Skeletal muscle satellite cell (primary cell): ENCODE measurements at regions not wholly inside any gene's neighbourhood (a gene's known extent, or its start where the extent isn't known, plus 50 kb on each side); places are given as distances from the start of the nearest gene placed in this dataset.

Experiments used
- H3K27me3 ChIP-seq: 2 replicates; pipeline ENCODE4 v1.7.0; 2013; ENCODE audit warnings: low read length; ENCODE audit not compliant: control insufficient read depth, insufficient read depth
- H3K36me3 ChIP-seq: 2 replicates; pipeline ENCODE4 v1.7.0; 2013; ENCODE audit warnings: mild to moderate bottlenecking, control low read depth, low read length; ENCODE audit not compliant: insufficient read depth
- H3K4me1 ChIP-seq: 2 replicates; pipeline ENCODE4 v1.7.0; 2013; ENCODE audit warnings: low read length; ENCODE audit not compliant: control insufficient read depth, insufficient read depth
- H3K4me2 ChIP-seq: 2 replicates; pipeline ENCODE4 v1.7.0; 2013; ENCODE audit warnings: mild to moderate bottlenecking, low read length
- H3K4me3 ChIP-seq: 2 replicates; pipeline ENCODE4 v1.7.0; 2013; ENCODE audit warnings: low read length
- H3K9ac ChIP-seq: 2 replicates; pipeline ENCODE4 v1.7.0; 2013; ENCODE audit warnings: mild to moderate bottlenecking, low read depth, low read length, moderate library complexity
- H3K9me3 ChIP-seq: replicated peaks from 2 replicates; pipeline ENCODE4 v1.7.0; 2013; ENCODE audit warnings: mild to moderate bottlenecking, control low read depth, low read length

DNA sequence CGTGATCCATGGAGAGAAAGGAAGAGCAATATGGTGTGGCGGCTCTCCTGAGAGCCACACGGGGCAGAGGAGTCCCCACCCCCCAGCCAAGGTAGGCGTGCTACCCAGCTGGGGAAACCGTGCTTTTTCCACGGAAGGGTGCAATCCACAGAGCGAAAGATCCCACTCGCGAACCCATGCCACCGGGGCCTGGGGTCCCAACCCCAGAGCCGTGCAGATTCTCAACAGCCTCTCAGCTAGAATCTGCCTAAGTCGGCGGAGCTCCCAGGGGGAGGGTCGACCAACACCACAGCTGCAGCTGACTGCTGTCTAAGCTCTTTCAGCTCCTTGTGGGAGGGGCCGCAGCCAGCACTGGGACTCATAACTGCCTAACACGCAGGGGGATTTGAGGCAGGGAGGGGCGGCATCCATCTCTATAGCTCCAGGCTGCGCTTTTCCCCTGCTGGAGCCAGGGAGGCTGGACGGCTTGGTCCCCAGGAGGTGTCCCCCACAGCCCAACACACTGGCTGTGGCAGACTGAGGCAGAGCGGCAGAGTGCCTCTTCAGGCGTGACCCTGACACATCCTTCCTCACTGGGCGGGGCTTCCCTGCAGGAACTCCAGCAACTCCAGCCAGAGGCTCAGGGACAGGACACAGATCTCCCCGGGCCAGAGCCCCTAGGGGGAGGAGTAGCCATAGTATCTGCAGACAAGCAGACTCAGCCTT is 107.6 kb upstream of the ZBTB20 start:
- no peak overlapping the region for H3K9ac ChIP-seq
- no peaks in the 10 kb centered on the region for H3K27me3 ChIP-seq
- H3K4me1 ChIP-seq, result peaks cover 5% of the 10 kb centered on the region
- no peaks in the 10 kb centered on the region for H3K36me3 ChIP-seq
- H3K9me3 ChIP-seq, result no peaks in the 10 kb centered on the region
- H3K4me2 ChIP-seq, result no peak overlapping the region
- no peak overlapping the region for H3K4me3 ChIP-seq

DNA sequence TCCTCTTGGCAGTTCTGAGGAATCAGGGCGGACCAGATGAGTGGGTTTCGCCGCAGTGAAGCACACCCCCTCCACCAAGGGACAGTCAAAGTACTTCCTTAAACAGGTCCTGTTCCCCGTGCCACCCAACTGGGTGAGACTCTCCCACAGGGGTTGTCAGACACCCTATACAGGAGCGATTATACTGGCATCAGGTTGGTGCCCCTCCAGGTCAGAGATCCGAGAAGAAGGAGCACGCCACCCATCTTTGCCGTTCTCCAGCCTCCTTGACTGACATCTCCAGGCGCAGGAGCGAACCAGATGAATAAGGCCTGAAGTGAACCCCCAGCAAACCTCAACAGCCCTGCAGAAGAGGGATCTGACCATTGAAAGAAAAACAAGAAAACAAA is 108.1 kb upstream of the ZBTB20 start:
- H3K27me3 ChIP-seq, result no peaks in the 10 kb centered on the region
- H3K9ac ChIP-seq, result no peak overlapping the region
- H3K4me2 ChIP-seq, result no peak overlapping the region
- peaks cover 5% of the 10 kb centered on the region for H3K4me1 ChIP-seq
- H3K36me3 ChIP-seq, result no peaks in the 10 kb centered on the region
- H3K4me3 ChIP-seq, result no peak overlapping the region
- H3K9me3 ChIP-seq, result no peaks in the 10 kb centered on the region

DNA sequence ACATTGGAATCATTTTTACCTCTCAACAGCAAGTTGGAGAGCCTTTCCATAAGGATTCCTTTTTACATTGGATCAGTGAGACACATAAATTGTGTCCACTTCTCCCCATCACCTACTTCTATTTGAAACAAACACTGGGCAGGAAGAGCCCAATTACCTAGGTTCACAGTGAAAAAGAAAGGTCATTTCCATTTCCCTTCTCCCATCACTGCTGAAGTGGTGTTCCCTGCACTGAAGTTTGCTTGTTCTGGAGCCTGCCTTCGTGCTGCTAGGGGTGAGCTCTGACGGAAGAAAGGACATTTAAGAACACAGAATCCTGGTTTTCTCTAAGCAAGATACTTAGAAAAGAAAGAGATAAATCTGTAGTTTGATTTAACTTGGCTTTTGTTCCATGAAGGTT is 123.8 kb upstream of the ZBTB20 start:
- Histone ChIP-seq H3K9ac (no peak overlapping the region), H3K9me3 (no peaks in the 10 kb centered on the region), H3K4me3 (no peak overlapping the region), H3K4me2 (no peak overlapping the region), H3K4me1 (no peaks in the 10 kb centered on the region), H3K36me3 (no peaks in the 10 kb centered on the region), H3K27me3 (no peaks in the 10 kb centered on the region)

DNA sequence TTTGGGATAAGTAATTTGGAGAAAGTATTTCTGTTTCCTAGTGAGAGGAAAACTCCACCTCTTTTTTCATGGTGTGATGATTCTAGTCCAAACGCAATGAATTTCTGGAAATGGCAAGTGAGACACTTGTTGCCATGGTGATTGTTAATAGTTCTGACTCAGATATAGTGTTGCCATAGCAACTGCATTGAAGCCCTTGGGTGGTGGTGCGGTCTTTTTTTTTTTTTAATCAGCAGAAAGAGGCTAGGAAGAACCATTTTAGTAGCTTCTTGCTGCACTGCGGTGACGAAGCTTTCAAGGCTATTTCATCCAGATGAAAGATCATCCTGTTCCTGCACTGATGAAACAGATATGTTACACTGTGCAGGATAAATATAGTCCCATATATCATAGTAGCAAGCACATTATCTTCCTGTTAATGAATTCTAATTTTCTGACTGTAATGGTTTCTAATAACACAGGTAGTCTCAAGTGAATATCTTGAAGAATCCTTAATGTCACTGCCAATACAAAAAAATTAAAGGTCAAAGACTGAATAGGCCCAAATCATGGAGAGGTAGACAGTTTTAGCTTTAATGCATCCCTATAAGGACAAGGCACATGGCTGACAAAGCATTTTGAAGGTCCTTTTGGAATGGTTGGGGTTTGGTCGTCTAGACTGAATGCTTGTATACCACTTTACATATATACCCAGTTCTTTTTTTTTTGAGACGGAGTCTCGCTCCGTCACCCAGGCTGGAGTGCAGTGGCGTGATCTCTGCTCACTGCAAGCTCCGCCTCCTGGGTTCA is 125.1 kb upstream of the ZBTB20 start:
- Histone ChIP-seq H3K4me2 (no peak overlapping the region), H3K9ac (no peak overlapping the region)

DNA sequence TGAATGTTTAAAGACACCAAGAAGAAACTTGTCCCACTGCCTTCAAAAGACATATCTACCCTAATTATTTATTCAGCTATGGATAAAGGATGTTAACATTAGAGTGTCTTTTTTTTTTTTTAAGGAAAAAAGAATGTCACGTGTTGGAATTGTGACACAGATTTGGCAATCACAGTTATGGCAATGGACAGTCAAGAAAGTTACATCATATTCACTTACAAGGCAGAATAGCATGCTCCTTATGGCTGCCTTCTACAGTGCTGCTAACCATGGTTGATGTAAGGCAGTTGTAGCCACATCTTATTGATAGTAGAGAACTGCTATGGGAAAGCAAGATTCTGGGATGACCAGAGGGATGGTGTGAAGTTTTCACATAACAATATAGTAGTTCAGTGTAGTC is 128.8 kb upstream of the ZBTB20 start:
- H3K4me3 ChIP-seq, result no peak overlapping the region
- no peak overlapping the region for H3K4me2 ChIP-seq
- peaks cover 13% of the 10 kb centered on the region for H3K4me1 ChIP-seq
- H3K27me3 ChIP-seq, result no peaks in the 10 kb centered on the region
- no peak overlapping the region for H3K9ac ChIP-seq
- no peaks in the 10 kb centered on the region for H3K9me3 ChIP-seq
- H3K36me3 ChIP-seq, result no peaks in the 10 kb centered on the region

More for the DNA sequence above, 125.1 kb upstream of the ZBTB20 start:
- H3K27me3 ChIP-seq, result no peaks in the 10 kb centered on the region
- no peak overlapping the region for H3K4me3 ChIP-seq
- no peaks in the 10 kb centered on the region for H3K4me1 ChIP-seq
- H3K9me3 ChIP-seq, result no peaks in the 10 kb centered on the region
- no peaks in the 10 kb centered on the region for H3K36me3 ChIP-seq

DNA sequence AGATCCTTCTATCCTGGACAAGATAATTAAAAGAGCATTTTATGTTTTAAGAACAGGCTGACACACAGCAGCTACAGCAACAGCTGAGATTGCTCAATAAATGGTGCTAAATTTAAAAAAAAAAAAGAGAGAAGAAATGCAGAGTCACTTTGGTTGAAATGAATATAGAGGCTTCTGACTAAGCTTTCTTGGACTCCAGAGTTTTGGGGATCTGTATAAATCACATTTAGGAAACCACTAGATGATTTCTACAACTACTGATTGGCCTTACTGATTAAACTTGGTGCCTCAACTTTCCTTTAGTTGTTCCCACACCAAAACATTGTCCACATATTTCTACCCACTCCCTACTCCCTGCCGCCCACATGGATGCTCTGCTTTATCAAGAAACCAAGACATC is 132.9 kb upstream of the ZBTB20 start:
- Histone ChIP-seq H3K9ac (no peak overlapping the region), H3K9me3 (no peaks in the 10 kb centered on the region), H3K4me1 (peaks cover 13% of the 10 kb centered on the region), H3K27me3 (no peaks in the 10 kb centered on the region), H3K36me3 (no peaks in the 10 kb centered on the region), H3K4me3 (no peak overlapping the region), H3K4me2 (peak overlapping the region; percentile 4)

DNA sequence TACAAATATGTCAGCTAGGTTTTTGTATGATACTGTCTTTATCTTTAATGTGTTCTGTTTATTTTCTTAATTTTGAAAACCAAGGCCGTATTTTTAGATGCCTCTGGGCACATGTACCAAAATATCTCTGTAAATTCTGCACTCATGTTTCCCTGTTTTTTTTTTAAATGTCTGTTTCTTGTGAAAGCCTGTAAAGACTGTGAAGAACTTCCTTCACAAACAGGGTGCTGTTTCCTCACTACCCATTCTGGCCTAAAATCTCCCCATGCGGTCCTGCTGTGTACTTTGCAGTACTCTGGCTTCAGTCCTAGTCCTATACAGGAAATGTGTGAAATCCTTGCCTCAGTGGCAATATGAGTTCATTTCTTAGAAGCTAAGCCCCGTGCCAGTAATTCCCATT is 133.4 kb upstream of the ZBTB20 start:
- H3K4me2 ChIP-seq, result no peak overlapping the region
- no peak overlapping the region for H3K4me3 ChIP-seq
- H3K9me3 ChIP-seq, result no peaks in the 10 kb centered on the region
- H3K27me3 ChIP-seq, result no peaks in the 10 kb centered on the region
- H3K4me1 ChIP-seq, result peaks cover 13% of the 10 kb centered on the region
- H3K9ac ChIP-seq, result no peak overlapping the region
- no peaks in the 10 kb centered on the region for H3K36me3 ChIP-seq

DNA sequence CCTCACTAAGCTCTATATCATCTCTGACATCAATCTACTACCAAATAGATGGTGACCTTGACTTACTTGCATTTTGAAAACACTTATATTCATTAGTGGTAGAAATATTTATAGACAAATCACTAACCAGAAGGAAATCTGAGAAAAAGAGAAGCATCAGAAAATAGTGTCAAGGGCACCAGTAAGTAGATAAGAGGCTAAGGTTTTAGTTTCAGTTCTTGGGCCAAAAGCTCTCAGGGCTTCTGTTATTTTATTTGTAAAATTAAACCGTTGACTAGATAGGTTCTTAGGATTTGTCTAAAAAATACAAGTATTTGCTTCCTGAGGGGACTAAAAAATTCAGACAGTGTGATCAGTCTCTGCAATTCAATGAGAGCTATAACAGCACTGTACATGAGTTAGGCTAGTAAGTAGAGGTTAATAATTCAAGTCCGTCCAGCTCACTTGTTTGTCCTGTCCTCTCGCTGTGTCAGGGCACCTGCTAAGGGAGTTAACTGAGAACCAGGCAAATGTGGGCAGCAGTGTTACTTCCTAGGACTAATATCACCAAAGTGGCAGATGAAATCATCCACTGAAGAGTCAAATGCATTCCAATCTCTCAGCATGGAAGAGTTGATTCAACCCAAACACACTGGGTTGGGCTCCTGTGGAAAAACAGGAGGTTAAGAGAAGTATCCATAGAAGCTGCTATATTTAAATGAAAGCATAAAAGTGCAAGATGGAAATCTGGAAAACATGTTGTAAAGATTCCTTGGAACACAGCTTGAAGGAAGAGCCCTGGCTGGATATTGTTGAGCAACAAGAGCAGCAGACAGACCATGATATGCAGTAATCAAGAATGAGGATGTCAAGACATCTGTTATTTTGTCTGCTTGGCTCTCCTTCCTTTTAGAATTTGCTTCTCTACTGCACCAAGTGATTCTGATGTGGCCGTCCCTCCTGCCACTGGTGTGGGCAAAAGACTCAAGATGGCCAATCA is 134.9 kb upstream of the ZBTB20 start:
- H3K9ac ChIP-seq, result no peak overlapping the region
- no peaks in the 10 kb centered on the region for H3K9me3 ChIP-seq
- no peaks in the 10 kb centered on the region for H3K36me3 ChIP-seq
- peaks cover 13% of the 10 kb centered on the region for H3K4me1 ChIP-seq
- no peak overlapping the region for H3K4me3 ChIP-seq
- H3K27me3 ChIP-seq, result no peaks in the 10 kb centered on the region
- no peak overlapping the region for H3K4me2 ChIP-seq

DNA sequence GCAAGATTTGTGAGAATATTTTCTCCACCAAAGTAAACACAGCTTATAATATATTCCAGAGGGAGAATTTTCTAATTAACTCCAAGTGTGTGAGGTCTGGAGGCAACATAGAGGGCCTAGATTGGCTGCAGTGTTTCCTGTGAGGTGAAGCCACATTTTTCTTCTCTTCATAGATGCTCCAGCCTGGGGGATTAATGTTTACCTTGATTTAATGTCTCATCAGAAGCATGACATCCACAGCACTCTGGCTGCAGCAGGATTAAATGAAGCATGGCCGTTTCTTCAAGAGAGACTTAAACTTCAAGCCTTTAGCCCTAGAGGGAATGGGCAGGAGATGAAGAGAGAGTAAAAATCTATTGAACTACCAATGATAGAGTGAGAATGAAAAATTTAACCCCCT is 137.9 kb upstream of the ZBTB20 start:
- no peaks in the 10 kb centered on the region for H3K27me3 ChIP-seq
- no peak overlapping the region for H3K9ac ChIP-seq
- H3K4me2 ChIP-seq, result no peak overlapping the region
- H3K4me3 ChIP-seq, result no peak overlapping the region
- no peaks in the 10 kb centered on the region for H3K9me3 ChIP-seq
- H3K4me1 ChIP-seq, result peaks cover 7% of the 10 kb centered on the region
- H3K36me3 ChIP-seq, result no peaks in the 10 kb centered on the region

DNA sequence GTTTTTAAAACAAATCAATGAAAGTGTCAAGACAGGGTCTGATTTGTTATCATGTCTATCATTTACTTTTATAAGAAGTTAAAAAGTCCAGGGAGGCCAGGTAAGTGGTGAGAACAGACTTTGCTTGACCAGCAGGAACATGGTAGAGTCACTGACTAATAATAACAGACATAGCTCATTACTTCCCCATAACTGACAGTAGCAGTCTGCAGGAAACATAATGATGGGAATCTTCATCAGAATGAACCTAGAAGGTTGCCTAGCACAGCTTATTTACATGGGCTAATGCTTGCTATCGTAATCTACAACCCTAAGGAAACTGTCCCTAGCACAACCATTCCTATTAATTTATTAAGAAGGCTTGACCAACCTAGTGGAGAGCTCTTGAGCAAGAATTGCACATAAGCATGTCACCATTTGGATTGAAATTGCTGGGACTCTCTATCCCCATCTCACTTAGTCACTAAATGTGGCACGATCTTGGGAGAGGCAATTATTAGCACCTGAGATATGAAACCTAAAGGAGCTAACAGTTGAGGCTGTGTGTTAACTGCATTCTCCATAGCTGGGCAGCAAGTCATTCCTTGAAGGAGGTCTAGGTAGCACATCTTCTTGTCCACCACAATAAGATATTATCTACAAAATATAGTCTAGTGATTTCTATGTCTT is 139.6 kb upstream of the ZBTB20 start:
- no peaks in the 10 kb centered on the region for H3K36me3 ChIP-seq

DNA sequence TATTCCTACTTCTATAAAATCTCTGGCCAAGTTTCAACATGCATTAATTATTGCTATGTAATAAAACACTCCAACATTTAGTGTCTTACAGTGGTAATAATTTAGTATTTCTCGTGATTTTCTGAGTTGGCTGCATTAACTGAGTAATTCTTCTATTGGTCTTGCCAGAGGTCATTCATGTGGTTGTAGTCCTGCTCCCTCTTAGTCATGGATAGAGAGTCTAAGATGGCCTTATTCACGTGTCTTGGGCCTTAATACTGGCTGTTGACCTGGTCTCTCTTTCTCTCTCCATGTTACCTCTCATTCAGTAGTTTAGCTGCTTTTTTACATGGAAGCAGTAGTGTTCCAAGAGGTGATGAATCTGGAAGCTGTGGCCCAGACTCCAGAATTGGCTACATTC is 140.1 kb upstream of the ZBTB20 start:
- H3K9me3 ChIP-seq, result no peaks in the 10 kb centered on the region
- no peaks in the 10 kb centered on the region for H3K36me3 ChIP-seq
- H3K4me2 ChIP-seq, result no peak overlapping the region
- H3K4me3 ChIP-seq, result no peak overlapping the region
- no peaks in the 10 kb centered on the region for H3K4me1 ChIP-seq
- no peaks in the 10 kb centered on the region for H3K27me3 ChIP-seq
- no peak overlapping the region for H3K9ac ChIP-seq

More for the DNA sequence above, 139.6 kb upstream of the ZBTB20 start:
- no peak overlapping the region for H3K4me3 ChIP-seq
- no peak overlapping the region for H3K9ac ChIP-seq
- no peak overlapping the region for H3K4me2 ChIP-seq
- H3K9me3 ChIP-seq, result no peaks in the 10 kb centered on the region
- H3K4me1 ChIP-seq, result no peaks in the 10 kb centered on the region
- H3K27me3 ChIP-seq, result no peaks in the 10 kb centered on the region
